CMK (cell line): ENCODE measurements at regions not wholly inside any gene's neighbourhood (a gene's known extent, or its start where the extent isn't known, plus 50 kb on each side); places are given as distances from the start of the nearest gene placed in this dataset.
"Not testable (repeated sequence)": the region's sequence is repeated elsewhere in the genome, so short reads cannot be mapped to it uniquely, and the experiment has no call there.

Experiments used
- DNase-seq: peaks from one replicate; pipeline ENCODE4 v3.0.0-alpha.2; 2010; ENCODE audit warnings: low read depth

GRCh38 chr5:68024426-68024825 lies 191.1 kb upstream of the PIK3R1 start:
- no peak for DNase-seq

GRCh38 chr5:68021916-68022315 lies 193.6 kb upstream of the PIK3R1 start:
- no peak for DNase-seq

GRCh38 chr5:68021227-68021626 lies 194.3 kb upstream of the PIK3R1 start:
- no peak for DNase-seq

GRCh38 chr5:68020461-68020969 lies 195.0 kb upstream of the PIK3R1 start:
- not testable (repeated sequence) for DNase-seq

GRCh38 chr5:68015381-68016302 lies 199.9 kb upstream of the PIK3R1 start:
- DNase-seq: no peak

GRCh38 chr5:68012831-68013230 lies 202.7 kb upstream of the PIK3R1 start:
- DNase-seq: no peak

GRCh38 chr5:68012429-68012828 lies 203.1 kb upstream of the PIK3R1 start:
- no peak for DNase-seq

GRCh38 chr5:68011801-68012200 lies 203.8 kb upstream of the PIK3R1 start:
- DNase-seq: no peak

- no peak for DNase-seq
Observed at GRCh38 chr5:68011259-68011760, 204.2 kb upstream of the PIK3R1 start.

GRCh38 chr5:68010740-68011139 lies 204.8 kb upstream of the PIK3R1 start:
- DNase-seq: no peak

GRCh38 chr5:68007451-68007850 lies 208.1 kb upstream of the PIK3R1 start:
- no peak for DNase-seq

- DNase-seq: no peak
Observed at GRCh38 chr5:68002836-68003235, 212.7 kb upstream of the PIK3R1 start.

GRCh38 chr5:68000805-68001204 lies 214.8 kb upstream of the PIK3R1 start:
- DNase-seq: no peak

GRCh38 chr5:67999391-67999790 lies 216.2 kb upstream of the PIK3R1 start:
- DNase-seq: no peak

GRCh38 chr5:67998709-67999261 lies 216.8 kb upstream of the PIK3R1 start:
- no peak for DNase-seq

- DNase-seq: no peak
Observed at GRCh38 chr5:67997892-67998457, 217.6 kb upstream of the PIK3R1 start.

GRCh38 chr5:67997148-67997547 lies 218.4 kb upstream of the PIK3R1 start:
- no peak for DNase-seq

- DNase-seq: no peak
Observed at GRCh38 chr5:67996596-67996995, 219.0 kb upstream of the PIK3R1 start.

- no peak for DNase-seq
Observed at GRCh38 chr5:67992923-67993322, 222.6 kb upstream of the PIK3R1 start.

- no peak for DNase-seq
Observed at GRCh38 chr5:67989456-67989855, 226.1 kb upstream of the PIK3R1 start.

GRCh38 chr5:67986761-67987160 lies 228.8 kb upstream of the PIK3R1 start:
- no peak for DNase-seq

- DNase-seq: no peak
Observed at GRCh38 chr5:67985686-67986387, 229.7 kb upstream of the PIK3R1 start.
